ENCODE measurements at regions not wholly inside any gene's neighbourhood (a gene's known extent, or its start where the extent isn't known, plus 50 kb on each side); places are given as distances from the start of the nearest gene placed in this dataset.

DNA sequence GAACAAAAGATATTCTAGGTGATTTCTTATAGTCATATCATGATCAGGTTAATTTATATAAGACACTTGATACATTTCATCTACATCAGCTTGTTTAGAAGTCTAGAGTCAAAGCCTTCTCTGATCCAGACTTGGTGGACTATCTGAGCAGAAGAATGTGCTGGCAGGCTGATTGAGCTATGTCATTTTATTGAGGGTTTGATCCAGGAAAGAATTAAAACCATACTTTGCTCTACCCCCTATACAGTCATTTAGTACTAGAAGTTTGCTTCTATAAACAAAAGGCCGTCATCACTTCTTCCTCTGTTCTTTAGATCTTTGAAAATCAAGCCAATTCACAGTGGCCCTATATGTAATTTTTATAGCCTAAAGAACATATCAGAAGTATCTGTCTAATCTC lies 173.1 kb upstream of the PITX2 start:
- in situ Hi-C loops (cut with HindIII; ENCODE audit: low pct_unique_long_range_greater_than_20kb, low sequenced_read_pairs): no loop called here
- Histone ChIP-seq H3K36me3 (ENCODE audit: control insufficient read depth, insufficient read depth, low read length) (no peaks in the 10 kb centered on the region), H3K27ac (ENCODE audit: low read length) (no peak overlapping the region), H3K4me1 (ENCODE audit: control insufficient read depth, insufficient read depth, low read length) (no peaks in the 10 kb centered on the region), H3K27me3 (ENCODE audit: control insufficient read depth, insufficient read depth, low read length) (no peaks in the 10 kb centered on the region), H3K4me3 (ENCODE audit: low read depth in 2 of 2, low read length in 2 of 2) (no peak overlapping the region), H3K9me3 (ENCODE audit: control insufficient read depth, insufficient read depth, low read depth, low read length) (no peaks in the 10 kb centered on the region)
- ChIA-PET POLR2A (no interaction called here), CTCF (no interaction called here)
- ATAC-seq (no peak), DNase-seq (ENCODE audit: low read depth, low spot score) (no peak)
- no peak for TF ChIP-seq TCF7L2 (IDR thresholded peaks at IDR 0.05; ENCODE audit: low read depth, low read length)
- TF ChIP-seq SIN3A (IDR thresholded peaks at IDR 0.05; ENCODE audit: borderline replicate concordance, insufficient read depth, low read depth, low read length): no peak
- TF ChIP-seq, protein P1, sequence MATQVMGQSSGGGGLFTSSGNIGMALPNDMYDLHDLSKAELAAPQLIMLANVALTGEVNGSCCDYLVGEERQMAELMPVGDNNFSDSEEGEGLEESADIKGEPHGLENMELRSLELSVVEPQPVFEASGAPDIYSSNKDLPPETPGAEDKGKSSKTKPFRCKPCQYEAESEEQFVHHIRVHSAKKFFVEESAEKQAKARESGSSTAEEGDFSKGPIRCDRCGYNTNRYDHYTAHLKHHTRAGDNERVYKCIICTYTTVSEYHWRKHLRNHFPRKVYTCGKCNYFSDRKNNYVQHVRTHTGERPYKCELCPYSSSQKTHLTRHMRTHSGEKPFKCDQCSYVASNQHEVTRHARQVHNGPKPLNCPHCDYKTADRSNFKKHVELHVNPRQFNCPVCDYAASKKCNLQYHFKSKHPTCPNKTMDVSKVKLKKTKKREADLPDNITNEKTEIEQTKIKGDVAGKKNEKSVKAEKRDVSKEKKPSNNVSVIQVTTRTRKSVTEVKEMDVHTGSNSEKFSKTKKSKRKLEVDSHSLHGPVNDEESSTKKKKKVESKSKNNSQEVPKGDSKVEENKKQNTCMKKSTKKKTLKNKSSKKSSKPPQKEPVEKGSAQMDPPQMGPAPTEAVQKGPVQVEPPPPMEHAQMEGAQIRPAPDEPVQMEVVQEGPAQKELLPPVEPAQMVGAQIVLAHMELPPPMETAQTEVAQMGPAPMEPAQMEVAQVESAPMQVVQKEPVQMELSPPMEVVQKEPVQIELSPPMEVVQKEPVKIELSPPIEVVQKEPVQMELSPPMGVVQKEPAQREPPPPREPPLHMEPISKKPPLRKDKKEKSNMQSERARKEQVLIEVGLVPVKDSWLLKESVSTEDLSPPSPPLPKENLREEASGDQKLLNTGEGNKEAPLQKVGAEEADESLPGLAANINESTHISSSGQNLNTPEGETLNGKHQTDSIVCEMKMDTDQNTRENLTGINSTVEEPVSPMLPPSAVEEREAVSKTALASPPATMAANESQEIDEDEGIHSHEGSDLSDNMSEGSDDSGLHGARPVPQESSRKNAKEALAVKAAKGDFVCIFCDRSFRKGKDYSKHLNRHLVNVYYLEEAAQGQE (IDR thresholded peaks at IDR 0.05; ENCODE audit: insufficient read depth in 1 of 2, low read depth in 2 of 2, low read length in 1 of 2): no peak
- TF ChIP-seq POLR2AphosphoS5 (IDR thresholded peaks at IDR 0.05; ENCODE audit: low read depth, low read length): no peak
- TF ChIP-seq CTCF (IDR thresholded peaks at IDR 0.05): no peak
- intact Hi-C loops (cut with micrococcal nuclease; ENCODE audit: unreplicated experiment): no loop called here
- no TSS peak for BruUV-seq (replicated peaks)

DNA sequence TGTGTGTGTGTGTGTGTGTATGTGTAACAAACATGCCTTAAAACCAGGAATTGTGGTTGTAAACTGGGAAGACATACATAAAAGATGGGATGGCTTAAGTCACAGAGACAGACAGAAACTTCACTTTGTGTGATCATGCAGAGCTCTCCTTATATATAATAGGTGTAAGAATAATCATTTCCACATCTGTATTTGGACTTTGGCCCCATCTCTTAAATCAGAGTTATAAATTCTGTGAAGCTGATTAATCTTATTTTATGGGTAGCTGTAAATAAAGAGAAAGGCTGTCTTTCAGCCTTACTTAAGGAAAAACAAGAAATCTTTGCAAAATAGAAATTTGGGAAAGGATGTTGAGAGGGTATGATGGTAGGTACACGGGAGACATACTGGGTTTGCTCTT lies 174.6 kb upstream of the PITX2 start:
- Histone ChIP-seq H3K4me3 (ENCODE audit: low read depth in 2 of 2, low read length in 2 of 2) (no peak overlapping the region), H3K4me1 (ENCODE audit: control insufficient read depth, insufficient read depth, low read length) (no peaks in the 10 kb centered on the region), H3K9me3 (ENCODE audit: control insufficient read depth, insufficient read depth, low read depth, low read length) (no peaks in the 10 kb centered on the region), H3K36me3 (ENCODE audit: control insufficient read depth, insufficient read depth, low read length) (no peaks in the 10 kb centered on the region), H3K27me3 (ENCODE audit: control insufficient read depth, insufficient read depth, low read length) (no peaks in the 10 kb centered on the region), H3K27ac (ENCODE audit: low read length) (no peak overlapping the region)
- ChIA-PET POLR2A (no interaction called here), CTCF (no interaction called here)
- no TSS peak for BruUV-seq (replicated peaks)
- TF ChIP-seq TCF7L2 (IDR thresholded peaks at IDR 0.05; ENCODE audit: low read depth, low read length): no peak
- DNase-seq (ENCODE audit: low read depth, low spot score) (no peak), ATAC-seq (no peak)
- in situ Hi-C loops (cut with HindIII; ENCODE audit: low pct_unique_long_range_greater_than_20kb, low sequenced_read_pairs) (no loop called here), intact Hi-C loops (cut with micrococcal nuclease; ENCODE audit: unreplicated experiment) (no loop called here)

DNA sequence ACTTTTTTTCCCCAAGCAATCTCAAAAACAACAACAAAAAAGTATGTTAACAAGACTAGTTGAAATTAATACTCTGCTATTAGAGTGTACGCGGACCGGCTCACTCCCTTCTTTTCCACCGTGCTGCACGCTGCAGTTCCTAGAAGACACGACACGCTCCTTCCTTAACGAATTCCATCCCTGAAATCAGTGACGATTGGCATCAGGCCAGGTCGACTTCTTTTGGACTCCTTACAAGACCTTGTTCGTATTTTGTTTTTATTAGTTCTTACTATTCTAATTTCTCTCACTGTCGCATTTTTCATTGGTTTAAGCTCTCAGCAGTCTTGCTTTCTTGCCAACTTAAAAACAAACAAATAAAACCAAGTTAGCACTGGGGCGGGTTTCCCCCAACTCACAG lies 175.8 kb upstream of the PITX2 start:
- intact Hi-C loops (cut with micrococcal nuclease; ENCODE audit: unreplicated experiment) (no loop called here), in situ Hi-C loops (cut with HindIII; ENCODE audit: low pct_unique_long_range_greater_than_20kb, low sequenced_read_pairs) (no loop called here)
- no peaks in the 10 kb centered on the region for H3K36me3 ChIP-seq (ENCODE audit: control insufficient read depth, insufficient read depth, low read length)
- H3K27ac ChIP-seq (ENCODE audit: low read length): no peak overlapping the region
- no peak overlapping the region for H3K4me3 ChIP-seq (ENCODE audit: low read depth in 2 of 2, low read length in 2 of 2)
- no peaks in the 10 kb centered on the region for H3K9me3 ChIP-seq (ENCODE audit: control insufficient read depth, insufficient read depth, low read depth, low read length)
- BruUV-seq (replicated peaks): no TSS peak
- ChIA-PET CTCF (no interaction called here), POLR2A (no interaction called here)
- DNase-seq (ENCODE audit: low read depth, low spot score) (no peak), ATAC-seq (no peak)
- no peaks in the 10 kb centered on the region for H3K4me1 ChIP-seq (ENCODE audit: control insufficient read depth, insufficient read depth, low read length)
- TF ChIP-seq, protein P1 (IDR thresholded peaks at IDR 0.05; ENCODE audit: insufficient read depth in 1 of 2, low read depth in 2 of 2, low read length in 1 of 2): no peak
- TF ChIP-seq TCF7L2 (IDR thresholded peaks at IDR 0.05; ENCODE audit: low read depth, low read length): no peak
- no peak for TF ChIP-seq SIN3A (IDR thresholded peaks at IDR 0.05; ENCODE audit: borderline replicate concordance, insufficient read depth, low read depth, low read length)
- TF ChIP-seq CTCF (IDR thresholded peaks at IDR 0.05): no peak
- no peak for TF ChIP-seq POLR2AphosphoS5 (IDR thresholded peaks at IDR 0.05; ENCODE audit: low read depth, low read length)
- no peaks in the 10 kb centered on the region for H3K27me3 ChIP-seq (ENCODE audit: control insufficient read depth, insufficient read depth, low read length)
